Ovary (tissue), 7 donors: ENCODE measurements at regions not wholly inside any gene's neighbourhood (a gene's known extent, or its start where the extent isn't known, plus 50 kb on each side); places are given as distances from the start of the nearest gene placed in this dataset.

Source experiments
- DNase-seq, 5 donors: peaks; one replicate each; pipeline ENCODE4 v3.0.0-alpha.2; 2019 to 2020
- H3K27ac ChIP-seq, 2 donors: fragments of 200-600 bp; one replicate each; pipeline versions ENCODE4 v1.5.1 to v1.8.0; 2019 to 2022
- H3K27me3 ChIP-seq: fragments of 200-600 bp; one replicate; pipeline ENCODE4 v1.8.0; 2022
- H3K36me3 ChIP-seq: fragments of 200-600 bp; sonication (generic); one replicate; pipeline ENCODE4 v1.5.1; 2019
- H3K4me1 ChIP-seq: one replicate; pipeline ENCODE4 v1.8.1; 2013; ENCODE audit warnings: mild to moderate bottlenecking, moderate library complexity; ENCODE audit not compliant: insufficient read depth
- H3K4me3 ChIP-seq: fragments of 200-600 bp; sonication (generic); one replicate; pipeline ENCODE4 v1.5.1; 2017
- H3K9me3 ChIP-seq, 2 donors: fragments of 200-600 bp in 1 of 2; sonication (generic) in 1 of 2; one replicate each; pipeline versions ENCODE4 v1.5.1 to v1.8.1; 2013 to 2019; ENCODE audit warnings: mild to moderate bottlenecking in 1 of 2, moderate library complexity in 1 of 2
- CTCF ChIP-seq, 3 donors: fragments of 450-650 bp in 2 of 3; fragments of 200-600 bp in 1 of 3; IDR thresholded peaks; one replicate each; pipeline versions ENCODE4 v1.5.1 to v1.8.0; 2016 to 2022; ENCODE audit warnings: antibody characterized with exemption in 3 of 3, mild to moderate bottlenecking in 1 of 3
- EP300 ChIP-seq: sonication (generic); formaldehyde crosslinking; IDR thresholded peaks from one replicate; pipeline ENCODE4 v1.6.1; 2017; ENCODE audit warnings: antibody characterized with exemption
- POLR2A ChIP-seq: fragments of 450-650 bp; IDR thresholded peaks from one replicate; pipeline ENCODE4 v1.6.1; 2017; ENCODE audit warnings: antibody characterized with exemption, mild to moderate bottlenecking, moderate library complexity
- WGBS, 3 donors: extraction: QIAGEN DNeasy Blood & Tissue Kit in 1 of 3; methylation state at CpG; one replicate each; pipeline versions ENCODE4 v1.1.5 to v1.1.7; 2013 to 2017; 5-methylcytosine and 5-hydroxymethylcytosine counted together
- intact Hi-C, 4 donors: fragments of 100-400 bp; cut with DNase I; formaldehyde crosslinking; loops; one replicate each; pipeline versions ENCODE4 v1.11.0 to v1.15.1; 2022 to 2023
- donor health status: DM: no; HTN: no; CAD: no; lungs with moderate emphysema.
- donor health status: DM: no; HTN: no; CAD: no.
- donor health status: Bipolar disorder and iron deficiency.
- donor health status: DM: no; HTN: no; CAD: no.
- donor health status: DM: yes; HTN: yes; CAD: no.

- 68 to 75% (median 71%) methylated on average over 3 of the region's 3 CpGs for WGBS, 3 donors
- intact Hi-C loops: no loop called here
- Histone ChIP-seq H3K4me3 (no peak overlapping the region), H3K27ac (no peak overlapping the region), H3K27me3 (no peaks in the 10 kb centered on the region), H3K9me3 (no peaks in the 10 kb centered on the region), H3K4me1 (no peaks in the 10 kb centered on the region), H3K36me3 (no peaks in the 10 kb centered on the region)
- DNase-seq: no peak
- TF ChIP-seq CTCF (IDR thresholded peaks at IDR 0.05) (no peak), POLR2A (no peak), EP300 (no peak)
These were observed 786.6 kb upstream of the RGS18 start for GRCh38 chr1:191371626-191372025.

- no peak overlapping the region for H3K4me3 ChIP-seq
- TF ChIP-seq EP300 (no peak), CTCF (IDR thresholded peaks at IDR 0.05) (no peak), POLR2A (no peak)
- no peaks in the 10 kb centered on the region for H3K9me3 ChIP-seq
- no peak overlapping the region for H3K27ac ChIP-seq
- no peaks in the 10 kb centered on the region for H3K4me1 ChIP-seq
- H3K36me3 ChIP-seq: no peaks in the 10 kb centered on the region
- intact Hi-C loops: no loop called here
- H3K27me3 ChIP-seq: no peaks in the 10 kb centered on the region
- DNase-seq: no peak
These were observed 770.0 kb upstream of the RGS18 start for GRCh38 chr1:191388283-191388682.

GRCh38 chr1:191396622-191397021 is 761.6 kb upstream of the RGS18 start:
- no peak for DNase-seq
- Histone ChIP-seq H3K27ac (no peak overlapping the region), H3K27me3 (no peaks in the 10 kb centered on the region), H3K4me1 (no peaks in the 10 kb centered on the region), H3K9me3 (no peaks in the 10 kb centered on the region), H3K4me3 (no peak overlapping the region), H3K36me3 (no peaks in the 10 kb centered on the region)
- WGBS, 3 donors: 87 to 93% (median 88%) methylated on average over 5 of the region's 5 CpGs
- intact Hi-C loops: no loop called here
- no peak for TF ChIP-seq CTCF (IDR thresholded peaks at IDR 0.05)
- no peak for TF ChIP-seq POLR2A
- no peak for TF ChIP-seq EP300

- H3K27ac ChIP-seq: no peak overlapping the region
- intact Hi-C loops: no loop called here
- no peaks in the 10 kb centered on the region for H3K27me3 ChIP-seq
- H3K4me3 ChIP-seq: no peak overlapping the region
- H3K36me3 ChIP-seq: no peaks in the 10 kb centered on the region
- TF ChIP-seq CTCF (IDR thresholded peaks at IDR 0.05) (no peak), POLR2A (no peak), EP300 (no peak)
- H3K4me1 ChIP-seq: no peaks in the 10 kb centered on the region
- H3K9me3 ChIP-seq: no peaks in the 10 kb centered on the region
- DNase-seq: no peak
- 83 to 87% (median 84%) methylated on average over 4 of the region's 4 CpGs for WGBS, 3 donors
These were observed 759.7 kb upstream of the RGS18 start for GRCh38 chr1:191398551-191398950.

GRCh38 chr1:191405417-191405816 is 752.8 kb upstream of the RGS18 start:
- no peak for DNase-seq
- Histone ChIP-seq H3K27me3 (no peaks in the 10 kb centered on the region), H3K9me3 (no peaks in the 10 kb centered on the region), H3K36me3 (no peaks in the 10 kb centered on the region), H3K4me3 (no peak overlapping the region), H3K27ac (no peak overlapping the region), H3K4me1 (no peaks in the 10 kb centered on the region)
- intact Hi-C loops: no loop called here
- WGBS, 3 donors: 53 to 74% (median 60%) methylated on average over 3 of the region's 3 CpGs
- no peak for TF ChIP-seq POLR2A
- TF ChIP-seq EP300: no peak
- no peak for TF ChIP-seq CTCF (IDR thresholded peaks at IDR 0.05)
